ENCODE measurements at regions not wholly inside any gene's neighbourhood (a gene's known extent, or its start where the extent isn't known, plus 50 kb on each side); places are given as distances from the start of the nearest gene placed in this dataset.

- no peak overlapping the region for H3K4me3 ChIP-seq
- no peaks in the 10 kb centered on the region for H3K27me3 ChIP-seq
- ATAC-seq (peak; percentile 85 to 94 (median 90)), DNase-seq (peak; percentile 77 to 89 (median 87))
- 79% methylated on average over 10 of the region's 14 CpGs for WGBS (ENCODE audit: insufficient coverage, low coverage, low lambda C conversion rate, missing lambda C conversion rate)
- H3K9me3 ChIP-seq, result no peaks in the 10 kb centered on the region
- TF ChIP-seq POLR2A (IDR thresholded peaks at IDR 0.05) (no peak), CTCF (IDR thresholded peaks at IDR 0.05) (no peak)
- no peaks in the 10 kb centered on the region for H3K36me3 ChIP-seq
- peaks cover 0 to 23% (median 3%) of the 10 kb centered on the region in 4 donors for H3K4me1 ChIP-seq
- H3K27ac ChIP-seq, result peak overlapping the region in 2 of 3 donors; percentile 38 to 67
- intact Hi-C loops (cut with DNase I), result no loop called here
Observed at GRCh38 chr5:157925786-157926671, 67.1 kb upstream of the CLINT1 start.

- Histone ChIP-seq H3K27me3 (no peaks in the 10 kb centered on the region), H3K36me3 (no peaks in the 10 kb centered on the region), H3K4me3 (no peak overlapping the region), H3K9me3 (no peaks in the 10 kb centered on the region), H3K27ac (peak overlapping the region in 1 of 3 donors; percentile 67), H3K4me1 (peaks cover 0 to 16% (median 3%) of the 10 kb centered on the region in 4 donors)
- DNase-seq (no peak), ATAC-seq (no peak)
- TF ChIP-seq CTCF (IDR thresholded peaks at IDR 0.05) (no peak), POLR2A (IDR thresholded peaks at IDR 0.05) (no peak)
- WGBS (ENCODE audit: insufficient coverage, low coverage, low lambda C conversion rate, missing lambda C conversion rate), result 76% methylated on average over 8 of the region's 8 CpGs
- intact Hi-C loops (cut with DNase I), result no loop called here
Observed at GRCh38 chr5:157924931-157925729, 66.2 kb upstream of the CLINT1 start.

GRCh38 chr5:157924490-157924889, 65.5 kb upstream of the CLINT1 start:
- Histone ChIP-seq H3K4me3 (no peak overlapping the region), H3K4me1 (peaks cover 0 to 16% (median 3%) of the 10 kb centered on the region in 4 donors), H3K36me3 (no peaks in the 10 kb centered on the region), H3K27ac (no peak overlapping the region), H3K27me3 (no peaks in the 10 kb centered on the region), H3K9me3 (no peaks in the 10 kb centered on the region)
- WGBS (ENCODE audit: insufficient coverage, low coverage, low lambda C conversion rate, missing lambda C conversion rate), result 81% methylated on average over 2 of the region's 2 CpGs
- DNase-seq (no peak), ATAC-seq (no peak)
- intact Hi-C loops (cut with DNase I), result no loop called here
- TF ChIP-seq POLR2A (IDR thresholded peaks at IDR 0.05) (no peak), CTCF (IDR thresholded peaks at IDR 0.05) (no peak)

GRCh38 chr5:157923765-157924164, 64.8 kb upstream of the CLINT1 start:
- peaks cover 0 to 16% (median 3%) of the 10 kb centered on the region in 4 donors for H3K4me1 ChIP-seq
- DNase-seq (no peak), ATAC-seq (no peak)
- H3K9me3 ChIP-seq, result no peaks in the 10 kb centered on the region
- TF ChIP-seq CTCF (IDR thresholded peaks at IDR 0.05), result no peak
- no peak for TF ChIP-seq POLR2A (IDR thresholded peaks at IDR 0.05)
- no peaks in the 10 kb centered on the region for H3K36me3 ChIP-seq
- WGBS (ENCODE audit: insufficient coverage, low coverage, low lambda C conversion rate, missing lambda C conversion rate), result 90% methylated on average over 3 of the region's 3 CpGs
- H3K27me3 ChIP-seq, result no peaks in the 10 kb centered on the region
- no peak overlapping the region for H3K4me3 ChIP-seq
- no peak overlapping the region for H3K27ac ChIP-seq
- intact Hi-C loops (cut with DNase I), result no loop called here
